Epidermal melanocyte (primary cell): ENCODE measurements at regions not wholly inside any gene's neighbourhood (a gene's known extent, or its start where the extent isn't known, plus 50 kb on each side); places are given as distances from the start of the nearest gene placed in this dataset.

Experiments used
- DNase-seq: peaks from one replicate; pipeline ENCODE4 v3.0.0; 2011; ENCODE audit warnings: low spot score; ENCODE audit not compliant: insufficient read length

- no peak for DNase-seq
These were observed 110.9 kb upstream of the L3MBTL4 start for GRCh38 chr18:6525604-6526003.

DNA sequence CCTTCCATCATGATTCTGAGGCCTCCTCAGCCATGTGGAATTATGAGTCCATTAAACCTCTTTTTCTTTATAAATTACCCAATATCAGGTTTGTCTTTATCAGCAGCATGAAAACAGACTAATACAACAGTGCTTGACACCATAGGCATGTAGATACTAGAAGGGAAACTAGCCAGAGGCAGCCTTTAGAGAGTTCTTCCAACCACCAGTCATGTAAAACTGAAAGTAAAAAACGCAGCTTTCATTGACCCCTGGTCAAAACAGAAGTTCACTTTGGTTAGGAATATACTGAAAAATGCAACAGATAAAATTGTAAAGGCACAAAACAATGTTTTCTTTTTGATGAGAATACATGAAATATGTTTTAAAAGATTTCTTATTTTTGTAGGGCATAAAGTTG lies 122.8 kb upstream of the L3MBTL4 start:
- no peak for DNase-seq

DNA sequence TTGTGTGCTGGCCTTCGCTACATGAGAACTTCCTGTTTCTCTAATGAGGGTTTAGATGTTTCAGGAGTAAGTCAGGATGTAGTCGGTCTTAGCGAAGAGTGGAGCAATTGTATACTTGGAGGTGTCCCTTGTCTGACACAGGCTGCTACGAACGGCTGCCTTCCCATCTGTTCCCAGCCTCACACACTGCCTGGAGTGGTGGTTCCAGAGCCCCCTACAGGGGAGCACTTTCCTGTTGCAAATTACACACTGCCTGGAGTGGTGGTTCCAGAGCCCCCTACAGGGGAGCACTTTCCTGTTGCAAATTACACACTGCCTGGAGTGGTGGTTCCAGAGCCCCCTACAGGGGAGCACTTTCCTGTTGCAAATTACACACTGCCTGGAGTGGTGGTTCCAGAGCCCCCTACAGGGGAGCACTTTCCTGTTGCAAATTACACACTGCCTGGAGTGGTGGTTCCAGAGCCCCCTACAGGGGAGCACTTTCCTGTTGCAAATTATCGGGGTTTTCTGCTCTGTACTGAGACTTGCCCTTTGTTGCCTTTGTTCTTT lies 126.5 kb upstream of the L3MBTL4 start:
- DNase-seq: peak; percentile 46

DNA sequence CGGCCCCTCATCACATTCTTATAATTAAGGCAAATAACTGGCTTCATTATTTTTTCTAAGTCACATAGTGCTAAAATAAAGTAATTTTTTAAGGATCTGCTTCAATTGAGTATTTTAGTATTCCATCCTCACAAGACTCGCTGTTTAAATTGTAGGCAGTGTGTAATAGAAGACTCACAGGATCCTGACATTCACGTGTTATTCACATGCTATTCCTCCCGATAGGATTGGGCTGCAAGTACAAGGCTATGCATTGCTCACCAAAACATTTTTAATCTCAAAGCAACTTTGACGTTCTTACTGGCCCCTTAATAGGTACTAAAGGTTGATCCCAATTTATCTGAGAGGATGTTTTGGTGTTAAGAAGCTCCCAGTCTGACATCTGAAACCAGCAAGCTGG lies 127.6 kb upstream of the L3MBTL4 start:
- no peak for DNase-seq

GRCh38 chr18:6543330-6543908 lies 128.7 kb upstream of the L3MBTL4 start:
- peak; percentile 38 for DNase-seq

DNA sequence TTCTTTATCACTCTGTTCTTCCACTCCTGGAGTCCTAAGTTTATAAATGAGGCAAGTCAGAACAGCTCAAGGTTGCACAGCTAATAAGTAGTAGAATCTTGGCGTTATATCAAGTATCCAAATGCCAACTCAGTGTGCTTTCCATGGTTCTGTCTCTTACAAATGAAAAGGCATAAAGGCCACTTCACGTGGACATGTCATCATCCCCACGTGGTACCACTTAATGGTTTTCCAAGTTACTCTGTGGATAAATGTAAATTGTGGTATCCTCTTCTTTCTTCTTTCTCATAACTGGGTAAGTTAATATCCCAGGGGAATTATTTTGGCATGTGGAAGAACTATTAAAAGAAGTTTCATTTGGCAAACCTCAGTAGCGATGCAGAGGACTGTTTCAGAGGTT lies 131.5 kb upstream of the L3MBTL4 start:
- no peak for DNase-seq

- DNase-seq: no peak
These were observed 132.8 kb upstream of the L3MBTL4 start for GRCh38 chr18:6547476-6547875.

- no peak for DNase-seq
These were observed 138.7 kb upstream of the L3MBTL4 start for GRCh38 chr18:6553234-6553900.

DNA sequence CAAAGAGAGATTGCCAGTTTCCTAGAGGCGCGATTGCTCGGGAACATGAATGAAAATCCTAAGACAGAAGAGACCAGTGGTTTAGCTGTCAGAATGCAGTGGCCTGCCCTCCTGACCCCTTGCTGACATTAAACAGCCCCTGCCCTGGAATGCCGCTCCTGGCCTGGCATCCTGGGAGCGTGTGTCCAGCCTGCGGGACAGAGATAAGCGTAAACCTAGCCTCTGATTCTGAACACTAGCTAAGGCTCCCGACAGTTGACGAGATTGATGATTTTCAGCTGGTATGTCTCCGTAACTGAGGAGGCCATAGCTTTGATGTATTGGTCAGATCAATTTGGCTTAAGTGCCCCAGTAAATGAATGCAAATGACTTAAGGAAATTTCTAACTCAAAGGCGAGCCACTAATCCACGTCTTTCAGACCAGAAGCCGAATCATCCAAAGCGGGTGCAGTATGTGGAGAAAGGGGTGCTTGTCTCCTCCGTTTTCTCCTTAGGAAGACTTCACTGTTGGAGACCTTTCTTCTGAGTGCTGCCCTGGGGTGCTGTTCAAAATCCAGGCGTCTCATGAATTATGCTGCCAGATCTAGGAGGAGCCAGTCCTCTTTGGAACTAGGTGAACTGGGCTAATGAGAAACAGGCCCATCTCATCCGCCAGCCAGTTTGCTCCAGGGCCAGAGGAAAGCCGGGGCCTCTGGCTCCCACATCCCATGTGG lies 142.5 kb upstream of the L3MBTL4 start:
- no peak for DNase-seq

DNA sequence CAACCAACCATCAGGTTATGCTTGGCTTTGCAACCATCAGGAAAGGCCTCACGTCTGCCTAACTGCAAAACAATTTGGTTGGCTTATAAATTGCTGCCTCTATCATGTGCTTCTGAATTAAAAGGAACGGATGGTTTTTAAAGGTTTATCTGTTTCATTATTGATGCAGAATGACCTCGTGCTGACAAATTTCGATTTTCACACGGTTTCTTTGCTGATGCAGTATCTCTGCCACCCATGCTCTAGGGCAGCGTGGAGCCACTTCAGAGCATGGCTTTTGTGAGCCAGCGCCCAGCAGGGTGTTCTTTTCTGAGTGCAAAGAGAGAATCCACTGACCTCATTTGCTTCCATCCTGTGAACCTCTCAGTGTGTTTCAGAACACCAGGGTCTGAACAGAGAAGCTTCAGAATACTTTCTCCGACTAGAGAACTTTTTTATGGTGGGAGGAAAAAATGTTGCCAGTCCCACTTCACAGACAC lies 143.1 kb upstream of the L3MBTL4 start:
- DNase-seq: no peak

DNA sequence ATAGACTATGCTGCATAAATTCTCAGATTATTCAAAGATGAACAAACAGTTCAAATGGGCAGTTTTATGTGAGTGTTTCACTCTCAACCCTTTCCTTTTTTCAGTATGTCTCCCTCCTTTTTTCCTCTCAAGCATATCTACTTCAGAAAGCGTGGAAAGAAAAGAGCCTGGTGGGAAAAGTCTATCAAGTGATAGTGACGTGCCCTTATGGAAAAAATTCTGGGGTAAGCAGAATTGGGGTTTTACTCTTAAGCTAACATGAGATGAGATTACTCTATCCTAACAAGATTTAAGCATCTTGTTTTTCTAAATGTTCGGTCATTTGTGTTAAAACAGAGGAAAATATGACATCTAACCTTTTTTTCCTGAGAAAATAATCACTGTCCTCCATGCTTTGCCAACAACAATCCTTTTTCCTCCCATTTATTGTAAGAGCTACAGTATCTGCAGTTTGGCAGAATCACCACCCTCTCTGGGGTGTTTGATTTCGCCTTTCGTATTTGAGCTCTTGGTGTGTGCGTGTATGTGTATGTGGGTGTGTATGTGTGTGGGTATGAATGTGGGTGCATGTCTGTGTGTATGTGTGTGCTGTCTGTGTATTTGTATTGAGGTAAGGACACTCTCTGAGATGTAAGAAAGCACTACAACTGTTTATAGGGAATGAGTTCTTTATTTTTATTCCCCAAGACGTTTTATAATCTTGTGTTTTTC lies 143.9 kb upstream of the L3MBTL4 start:
- no peak for DNase-seq

- no peak for DNase-seq
These were observed 144.6 kb upstream of the L3MBTL4 start for GRCh38 chr18:6559296-6559695.

- DNase-seq: no peak
These were observed 146.3 kb upstream of the L3MBTL4 start for GRCh38 chr18:6561016-6561415.

- DNase-seq: no peak
These were observed 146.7 kb upstream of the L3MBTL4 start for GRCh38 chr18:6561420-6561861.

GRCh38 chr18:6561862-6562291 lies 147.2 kb upstream of the L3MBTL4 start:
- DNase-seq: no peak

DNA sequence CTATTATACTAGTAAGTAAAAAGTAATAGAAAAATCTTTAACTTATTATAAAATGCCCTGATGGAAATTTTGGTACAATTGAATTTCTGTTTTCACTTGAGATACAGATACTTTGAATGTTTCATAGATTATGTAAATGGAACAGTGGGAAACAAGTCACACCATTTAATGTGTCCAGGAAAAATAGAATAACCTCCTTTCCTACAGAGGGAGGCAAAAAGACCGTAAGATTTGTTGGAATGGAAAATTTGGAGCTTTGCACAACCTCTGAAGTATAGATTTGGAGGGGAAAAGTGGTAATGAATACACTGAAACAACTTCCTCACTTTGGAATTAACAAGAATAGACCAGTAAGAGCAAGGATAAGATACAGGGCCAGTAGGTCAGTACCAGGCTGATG lies 149.2 kb upstream of the L3MBTL4 start:
- DNase-seq: no peak

- no peak for DNase-seq
These were observed 150.5 kb upstream of the L3MBTL4 start for GRCh38 chr18:6564950-6565814.

DNA sequence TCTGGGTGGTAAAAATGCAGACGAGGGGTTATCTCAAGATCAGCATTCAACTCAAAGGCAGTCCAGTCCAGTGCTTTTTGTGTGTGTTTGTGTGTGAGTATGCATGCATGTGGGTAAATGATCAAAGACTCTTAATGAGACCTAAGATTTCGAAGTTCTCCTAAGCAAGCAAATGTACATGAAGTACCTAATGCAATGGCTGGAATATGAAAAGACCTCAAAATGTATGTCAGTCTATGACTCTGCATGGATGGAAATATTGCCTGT lies 151.0 kb upstream of the L3MBTL4 start:
- DNase-seq: no peak

- no peak for DNase-seq
These were observed 151.7 kb upstream of the L3MBTL4 start for GRCh38 chr18:6566338-6566911.

DNA sequence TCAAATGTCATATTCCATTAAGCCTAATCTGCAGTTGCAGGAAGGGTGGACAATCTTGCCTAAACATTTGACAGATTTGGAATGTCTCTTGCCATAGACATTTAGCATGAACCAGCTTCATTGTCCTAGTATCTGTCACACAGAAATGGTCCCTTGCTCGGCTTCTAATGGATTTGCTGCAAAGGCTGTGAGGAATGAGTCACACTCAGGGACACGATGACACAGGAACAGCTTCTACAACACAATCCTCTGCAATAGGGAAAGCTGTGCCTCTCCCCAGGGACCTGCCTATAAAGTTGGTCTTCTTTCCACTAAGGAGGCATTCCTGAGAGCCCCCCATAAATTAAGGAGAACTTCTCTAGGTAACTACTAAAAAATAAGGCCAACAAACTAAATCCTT lies 155.1 kb upstream of the L3MBTL4 start:
- no peak for DNase-seq
